ENCODE measurements at regions not wholly inside any gene's neighbourhood (a gene's known extent, or its start where the extent isn't known, plus 50 kb on each side); places are given as distances from the start of the nearest gene placed in this dataset.

- Mint-ChIP-seq H3K9me3 (no peaks in the 10 kb centered on the region), H3K4me1 (ENCODE audit: unreplicated experiment) (no peaks in the 10 kb centered on the region), H3K36me3 (no peaks in the 10 kb centered on the region), H3K27me3 (no peaks in the 10 kb centered on the region), H3K27ac (no peak overlapping the region), H3K4me3 (no peak overlapping the region)
- no peak for DNase-seq (ENCODE audit: extremely low spot score, unreplicated experiment)
- no peak for TF ChIP-seq CTCF (conservative IDR thresholded peaks at IDR 0.05)
These were observed 760.7 kb upstream of the PCDH9 start for GRCh38 chr13:67990868-67991267.

- Mint-ChIP-seq H3K27ac (no peak overlapping the region), H3K4me1 (ENCODE audit: unreplicated experiment) (no peaks in the 10 kb centered on the region), H3K27me3 (no peaks in the 10 kb centered on the region), H3K4me3 (no peak overlapping the region), H3K9me3 (no peaks in the 10 kb centered on the region), H3K36me3 (no peaks in the 10 kb centered on the region)
- TF ChIP-seq CTCF (conservative IDR thresholded peaks at IDR 0.05): no peak
- DNase-seq (ENCODE audit: extremely low spot score, unreplicated experiment): no peak
These were observed 756.1 kb upstream of the PCDH9 start for GRCh38 chr13:67986234-67986633.

GRCh38 chr13:67977066-67977465 is 746.9 kb upstream of the PCDH9 start:
- H3K27ac Mint-ChIP-seq: no peak overlapping the region
- DNase-seq (ENCODE audit: extremely low spot score, unreplicated experiment): no peak
- H3K27me3 Mint-ChIP-seq: no peaks in the 10 kb centered on the region
- peaks cover 11% of the 10 kb centered on the region for H3K4me1 Mint-ChIP-seq (ENCODE audit: unreplicated experiment)
- no peak for TF ChIP-seq CTCF (conservative IDR thresholded peaks at IDR 0.05)
- no peak overlapping the region for H3K4me3 Mint-ChIP-seq
- no peaks in the 10 kb centered on the region for H3K9me3 Mint-ChIP-seq
- no peaks in the 10 kb centered on the region for H3K36me3 Mint-ChIP-seq

GRCh38 chr13:67971291-67971690 is 741.2 kb upstream of the PCDH9 start:
- Mint-ChIP-seq H3K9me3 (no peaks in the 10 kb centered on the region), H3K36me3 (no peaks in the 10 kb centered on the region), H3K27ac (no peak overlapping the region), H3K4me3 (no peak overlapping the region), H3K4me1 (ENCODE audit: unreplicated experiment) (peaks cover 6% of the 10 kb centered on the region), H3K27me3 (no peaks in the 10 kb centered on the region)
- no peak for TF ChIP-seq CTCF (conservative IDR thresholded peaks at IDR 0.05)
- DNase-seq (ENCODE audit: extremely low spot score, unreplicated experiment): no peak

GRCh38 chr13:67967031-67967430 is 736.9 kb upstream of the PCDH9 start:
- Mint-ChIP-seq H3K9me3 (no peaks in the 10 kb centered on the region), H3K4me1 (ENCODE audit: unreplicated experiment) (peaks cover 8% of the 10 kb centered on the region), H3K4me3 (no peak overlapping the region), H3K27me3 (peaks cover 4% of the 10 kb centered on the region), H3K36me3 (no peaks in the 10 kb centered on the region), H3K27ac (no peak overlapping the region)
- DNase-seq (ENCODE audit: extremely low spot score, unreplicated experiment): no peak
- no peak for TF ChIP-seq CTCF (conservative IDR thresholded peaks at IDR 0.05)

GRCh38 chr13:67966065-67966464 is 735.9 kb upstream of the PCDH9 start:
- Mint-ChIP-seq H3K4me3 (no peak overlapping the region), H3K9me3 (no peaks in the 10 kb centered on the region), H3K27ac (no peak overlapping the region), H3K4me1 (ENCODE audit: unreplicated experiment) (peaks cover 8% of the 10 kb centered on the region), H3K27me3 (peaks cover 4% of the 10 kb centered on the region), H3K36me3 (no peaks in the 10 kb centered on the region)
- DNase-seq (ENCODE audit: extremely low spot score, unreplicated experiment): no peak
- TF ChIP-seq CTCF (conservative IDR thresholded peaks at IDR 0.05): no peak
